ENCODE measurements at regions not wholly inside any gene's neighbourhood (a gene's known extent, or its start where the extent isn't known, plus 50 kb on each side); places are given as distances from the start of the nearest gene placed in this dataset.

GRCh38 chr2:21279525-21279924 lies 155.8 kb downstream of the TDRD15 start:
- H3K56ac ChIP-seq (ENCODE audit: extremely low read depth, insufficient read depth, low read length), result no peak overlapping the region
- no peaks in the 10 kb centered on the region; the same call in 1 of the 2 replicates for H3K27me3 ChIP-seq (ENCODE audit: control insufficient read depth, insufficient read depth, low read length)
- CTCF ChIA-PET, result interaction anchor here (0.6 to 1.2 kb wide), 2 partner anchors 44 to 63 kb away, joined by 3 read pairs; no protein-coding TSS in a partner anchor
- POLR2A ChIA-PET (ENCODE audit: unreplicated experiment), result interaction anchor here (0.6 kb wide), 1 partner anchor 248 kb away, joined by 5 read pairs; no protein-coding TSS in a partner anchor
- DNase-seq (no peak), ATAC-seq (ENCODE audit: low read depth) (no peak)
- no peaks in the 10 kb centered on the region; the same call in 1 of the 2 replicates for H3K9me3 ChIP-seq (ENCODE audit: control insufficient read depth, insufficient read depth, low read length)
- no peak overlapping the region for H2AFZ ChIP-seq (replicated peaks; ENCODE audit: low read length, poor library complexity)
- no peak overlapping the region for H2BK20ac ChIP-seq (ENCODE audit: low read depth, low read length)
- no peak overlapping the region for H3K18ac ChIP-seq (ENCODE audit: low read depth, low read length)
- intact Hi-C loops (cut with micrococcal nuclease), result no loop called here
- H2AK9ac ChIP-seq (replicated peaks; ENCODE audit: low read depth, low read length, poor library complexity), result no peak overlapping the region
- no peak overlapping the region for H2BK120ac ChIP-seq (ENCODE audit: low read depth, low read length)
- no peak overlapping the region for H3K23ac ChIP-seq (ENCODE audit: low read depth, low read length)
- no peaks in the 10 kb centered on the region for H3K79me1 ChIP-seq (ENCODE audit: low read depth in 1 of 2, low read length in 2 of 2)
- H3K9me1 ChIP-seq (ENCODE audit: insufficient read depth, low read length), result no peaks in the 10 kb centered on the region
- H3K4ac ChIP-seq (ENCODE audit: low read depth, low read length), result no peak overlapping the region
- no peaks in the 10 kb centered on the region for H3K4me1 ChIP-seq (ENCODE audit: control insufficient read depth, insufficient read depth, low read length)
- no peak overlapping the region for H3K4me2 ChIP-seq (ENCODE audit: low read depth, low read length)
- no peak overlapping the region for H3K14ac ChIP-seq (replicated peaks; ENCODE audit: low read depth, low read length)
- no peak overlapping the region for H4K8ac ChIP-seq (ENCODE audit: low read depth in 2 of 2, low read length in 2 of 2)
- H2AK5ac ChIP-seq (ENCODE audit: low read depth, low read length), result no peak overlapping the region
- no peak overlapping the region for H2BK15ac ChIP-seq (ENCODE audit: low read depth, low read length)
- WGBS, 2 experiments (ENCODE audit: extremely low coverage in 2 of 2, insufficient read length in 1 of 2), result no CpG with 5 or more reads among the region's 5 CpGs
- H3K36me3 ChIP-seq (ENCODE audit: control insufficient read depth, insufficient read depth, low read length), result no peaks in the 10 kb centered on the region
- dilution Hi-C loops (cut with HindIII; ENCODE audit: low sequenced_read_pairs, unreplicated experiment), result no loop called here
- H3K9ac ChIP-seq (ENCODE audit: low read depth, low read length), result no peak overlapping the region
- in situ Hi-C loops (cut with MboI; ENCODE audit: low sequenced_read_pairs), result no loop called here
- no peak overlapping the region for H4K5ac ChIP-seq (ENCODE audit: low read depth, low read length)
- no TSS peak for BruUV-seq (replicated peaks)
- no peak overlapping the region for H4K91ac ChIP-seq (ENCODE audit: insufficient read depth, low read depth, low read length)
- TF ChIP-seq CHD1 (IDR thresholded peaks at IDR 0.05; ENCODE audit: low read depth, low read length), result no peak
- TF ChIP-seq MAZ (IDR thresholded peaks at IDR 0.05; ENCODE audit: borderline replicate concordance, low read depth, low read length), result no peak
- H2BK5ac ChIP-seq (ENCODE audit: low read depth, low read length, poor library complexity, severe bottlenecking), result no peak overlapping the region
- no peak overlapping the region for H3K4me3 ChIP-seq (ENCODE audit: insufficient read depth, low read depth, low read length)
- no peak overlapping the region for H3K27ac ChIP-seq (ENCODE audit: insufficient read depth, low read length)
- H4K20me1 ChIP-seq (ENCODE audit: insufficient read depth, low read length), result no peaks in the 10 kb centered on the region

All from IMR-90 (cell line).